B cell (primary cell): ENCODE measurements at regions not wholly inside any gene's neighbourhood (a gene's known extent, or its start where the extent isn't known, plus 50 kb on each side); places are given as distances from the start of the nearest gene placed in this dataset.

ENCODE experiments used
- EZH2 ChIP-seq: IDR thresholded peaks from 2 replicates; pipeline ENCODE4 v1.6.1; 2012; ENCODE audit warnings: borderline replicate concordance, low read depth, mild to moderate bottlenecking, moderate library complexity, low read length; ENCODE audit not compliant: insufficient read depth, poor library complexity, severe bottlenecking
- TF ChIP-seq, protein P1 (sequence below): fragments of 200-600 bp; IDR thresholded peaks from one replicate; pipeline ENCODE4 v1.8.0; 2022; ENCODE audit warnings: antibody characterized with exemption, mild to moderate bottlenecking

DNA sequence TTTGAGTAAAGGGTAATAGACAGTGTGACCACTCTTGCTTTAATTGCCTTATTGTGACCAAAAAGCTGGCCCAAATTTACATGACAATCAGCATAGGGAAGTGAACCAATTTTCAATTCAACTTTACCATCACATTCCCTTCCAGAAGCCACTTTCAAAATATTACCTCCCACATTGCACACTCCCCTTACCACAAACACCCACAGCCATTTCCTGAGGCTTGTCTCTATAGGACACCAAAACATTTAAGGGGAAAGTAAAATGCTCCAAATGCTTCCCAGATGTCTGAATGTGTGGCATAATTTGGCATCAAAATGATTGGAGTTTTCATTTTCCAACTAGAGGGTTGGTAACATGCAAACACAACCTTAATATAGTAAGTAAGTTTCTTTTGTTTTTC, 616.1 kb downstream of the SLC4A3 start:
- TF ChIP-seq, protein P1, sequence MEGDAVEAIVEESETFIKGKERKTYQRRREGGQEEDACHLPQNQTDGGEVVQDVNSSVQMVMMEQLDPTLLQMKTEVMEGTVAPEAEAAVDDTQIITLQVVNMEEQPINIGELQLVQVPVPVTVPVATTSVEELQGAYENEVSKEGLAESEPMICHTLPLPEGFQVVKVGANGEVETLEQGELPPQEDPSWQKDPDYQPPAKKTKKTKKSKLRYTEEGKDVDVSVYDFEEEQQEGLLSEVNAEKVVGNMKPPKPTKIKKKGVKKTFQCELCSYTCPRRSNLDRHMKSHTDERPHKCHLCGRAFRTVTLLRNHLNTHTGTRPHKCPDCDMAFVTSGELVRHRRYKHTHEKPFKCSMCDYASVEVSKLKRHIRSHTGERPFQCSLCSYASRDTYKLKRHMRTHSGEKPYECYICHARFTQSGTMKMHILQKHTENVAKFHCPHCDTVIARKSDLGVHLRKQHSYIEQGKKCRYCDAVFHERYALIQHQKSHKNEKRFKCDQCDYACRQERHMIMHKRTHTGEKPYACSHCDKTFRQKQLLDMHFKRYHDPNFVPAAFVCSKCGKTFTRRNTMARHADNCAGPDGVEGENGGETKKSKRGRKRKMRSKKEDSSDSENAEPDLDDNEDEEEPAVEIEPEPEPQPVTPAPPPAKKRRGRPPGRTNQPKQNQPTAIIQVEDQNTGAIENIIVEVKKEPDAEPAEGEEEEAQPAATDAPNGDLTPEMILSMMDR, result no peak
- no peak for TF ChIP-seq EZH2
